ENCODE measurements at regions not wholly inside any gene's neighbourhood (a gene's known extent, or its start where the extent isn't known, plus 50 kb on each side); places are given as distances from the start of the nearest gene placed in this dataset.

DNA sequence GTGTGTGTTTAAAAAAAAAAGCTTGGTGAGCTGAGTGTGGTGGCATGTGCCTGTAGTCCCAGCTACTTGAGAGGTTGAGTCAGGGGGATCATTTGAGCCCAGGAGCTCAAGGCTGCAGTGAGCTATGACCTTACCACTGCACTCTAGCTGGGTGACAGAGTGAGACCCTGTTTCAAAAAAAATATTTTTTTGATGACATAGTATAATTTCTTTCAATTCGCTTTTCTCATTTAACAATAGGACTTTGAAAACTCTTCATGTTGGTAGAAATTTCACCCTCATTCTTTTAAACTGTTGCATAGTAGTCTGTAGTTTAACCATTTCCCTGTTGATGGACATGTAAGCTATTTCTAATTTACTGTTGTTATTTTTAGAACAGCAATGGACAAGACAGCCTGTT is 55.7 kb upstream of the EXOC6 start:
- TF ChIP-seq, protein P1, sequence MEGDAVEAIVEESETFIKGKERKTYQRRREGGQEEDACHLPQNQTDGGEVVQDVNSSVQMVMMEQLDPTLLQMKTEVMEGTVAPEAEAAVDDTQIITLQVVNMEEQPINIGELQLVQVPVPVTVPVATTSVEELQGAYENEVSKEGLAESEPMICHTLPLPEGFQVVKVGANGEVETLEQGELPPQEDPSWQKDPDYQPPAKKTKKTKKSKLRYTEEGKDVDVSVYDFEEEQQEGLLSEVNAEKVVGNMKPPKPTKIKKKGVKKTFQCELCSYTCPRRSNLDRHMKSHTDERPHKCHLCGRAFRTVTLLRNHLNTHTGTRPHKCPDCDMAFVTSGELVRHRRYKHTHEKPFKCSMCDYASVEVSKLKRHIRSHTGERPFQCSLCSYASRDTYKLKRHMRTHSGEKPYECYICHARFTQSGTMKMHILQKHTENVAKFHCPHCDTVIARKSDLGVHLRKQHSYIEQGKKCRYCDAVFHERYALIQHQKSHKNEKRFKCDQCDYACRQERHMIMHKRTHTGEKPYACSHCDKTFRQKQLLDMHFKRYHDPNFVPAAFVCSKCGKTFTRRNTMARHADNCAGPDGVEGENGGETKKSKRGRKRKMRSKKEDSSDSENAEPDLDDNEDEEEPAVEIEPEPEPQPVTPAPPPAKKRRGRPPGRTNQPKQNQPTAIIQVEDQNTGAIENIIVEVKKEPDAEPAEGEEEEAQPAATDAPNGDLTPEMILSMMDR (IDR thresholded peaks at IDR 0.05): no peak
- no peak for TF ChIP-seq POLR2A (IDR thresholded peaks at IDR 0.05)
